Keratinocyte (primary cell): ENCODE measurements at regions not wholly inside any gene's neighbourhood (a gene's known extent, or its start where the extent isn't known, plus 50 kb on each side); places are given as distances from the start of the nearest gene placed in this dataset.

ENCODE experiments used
- EZH2 ChIP-seq: IDR thresholded peaks from one replicate; pipeline ENCODE4 v1.6.1; 2012; ENCODE audit warnings: inconsistent platforms, mild to moderate bottlenecking, low read length, moderate library complexity
- TF ChIP-seq, protein P1 (sequence below), 3 experiments: IDR thresholded peaks in 1 of 3; conservative IDR thresholded peaks in 1 of 3; optimal IDR thresholded peaks in 1 of 3; 2 replicates in 2 of 3; 3 replicates in 1 of 3; pipeline versions ENCODE3 to v1.5.1; 2011; ENCODE audit warnings: low read length in 3 of 3, mild to moderate bottlenecking in 3 of 3, moderate library complexity in 2 of 3, control low read depth in 1 of 3, inconsistent platforms in 1 of 3; ENCODE audit not compliant: insufficient read depth in 2 of 3; ENCODE audit errors: extremely low read depth in 1 of 3

DNA sequence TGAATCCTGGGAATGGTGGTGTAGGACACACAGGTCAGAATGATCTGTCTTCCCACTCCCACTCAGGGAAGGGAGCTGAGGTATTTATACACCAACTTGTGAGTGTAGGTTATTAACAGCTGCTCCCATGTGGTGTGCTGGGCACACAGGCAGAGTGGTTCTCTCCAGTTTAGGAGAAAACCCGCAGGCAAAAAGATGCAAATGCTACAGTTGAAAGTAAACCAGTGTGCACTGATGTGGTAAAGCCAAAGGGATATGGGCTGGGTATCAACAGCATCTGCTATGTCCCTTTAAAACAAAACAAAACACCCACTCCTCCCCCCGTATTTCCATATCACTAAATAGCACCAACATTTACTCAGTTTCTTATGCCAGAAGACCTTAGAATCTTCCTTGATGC is 75.4 kb upstream of the SYT13 start:
- no peak for TF ChIP-seq EZH2
- TF ChIP-seq, protein P1, sequence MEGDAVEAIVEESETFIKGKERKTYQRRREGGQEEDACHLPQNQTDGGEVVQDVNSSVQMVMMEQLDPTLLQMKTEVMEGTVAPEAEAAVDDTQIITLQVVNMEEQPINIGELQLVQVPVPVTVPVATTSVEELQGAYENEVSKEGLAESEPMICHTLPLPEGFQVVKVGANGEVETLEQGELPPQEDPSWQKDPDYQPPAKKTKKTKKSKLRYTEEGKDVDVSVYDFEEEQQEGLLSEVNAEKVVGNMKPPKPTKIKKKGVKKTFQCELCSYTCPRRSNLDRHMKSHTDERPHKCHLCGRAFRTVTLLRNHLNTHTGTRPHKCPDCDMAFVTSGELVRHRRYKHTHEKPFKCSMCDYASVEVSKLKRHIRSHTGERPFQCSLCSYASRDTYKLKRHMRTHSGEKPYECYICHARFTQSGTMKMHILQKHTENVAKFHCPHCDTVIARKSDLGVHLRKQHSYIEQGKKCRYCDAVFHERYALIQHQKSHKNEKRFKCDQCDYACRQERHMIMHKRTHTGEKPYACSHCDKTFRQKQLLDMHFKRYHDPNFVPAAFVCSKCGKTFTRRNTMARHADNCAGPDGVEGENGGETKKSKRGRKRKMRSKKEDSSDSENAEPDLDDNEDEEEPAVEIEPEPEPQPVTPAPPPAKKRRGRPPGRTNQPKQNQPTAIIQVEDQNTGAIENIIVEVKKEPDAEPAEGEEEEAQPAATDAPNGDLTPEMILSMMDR (optimal IDR thresholded peaks at IDR 0.05 in 1 of 3, IDR thresholded peaks at IDR 0.05 in 1 of 3, conservative IDR thresholded peaks at IDR 0.05 in 1 of 3; ENCODE audit: extremely low read depth in 1 of 3, insufficient read depth in 2 of 3, low read length in 3 of 3): no peak
